SK-N-SH (cell line): ENCODE measurements at regions not wholly inside any gene's neighbourhood (a gene's known extent, or its start where the extent isn't known, plus 50 kb on each side); places are given as distances from the start of the nearest gene placed in this dataset.
A peak's percentile ranks its signal among the peaks of the same experiment; 100 is the strongest.

ENCODE experiments used
- CTCF ChIA-PET: fragments of 300-600, 350-600 bp; formaldehyde crosslinking; extraction: SDS; loops from one replicate; lab custom pipeline; 2021; lab: Yijun Ruan, JAX
- POLR2A ChIA-PET: fragments of 350-600 bp; sonication (Branson Sonifier 250); formaldehyde crosslinking; extraction: SDS; loops from one replicate; lab custom pipeline; 2020; ENCODE audit warnings: antibody characterized with exemption, inconsistent platforms; lab: Yijun Ruan, JAX
- DNase-seq: peaks from one replicate; pipeline ENCODE4 v3.0.0; 2012
- H2AFZ ChIP-seq: fragments of 200-600 bp; sonication (generic); 2 replicates; pipeline ENCODE4 v1.8.1; 2016; ENCODE audit warnings: antibody characterized with exemption, mild to moderate bottlenecking, low read depth
- H3F3A ChIP-seq: fragments of 200-600 bp; sonication (generic); replicated peaks from 2 replicates; pipeline ENCODE3; 2016; ENCODE audit warnings: antibody characterized with exemption, mild to moderate bottlenecking; ENCODE audit not compliant: insufficient read depth
- H3K27ac ChIP-seq, 2 experiments: fragments of 200-500 bp in 1 of 2; fragments of 200-600 bp in 1 of 2; sonication (Bioruptor generic) in 1 of 2; sonication (generic), shearing (Covaris generic) in 1 of 2; 2 replicates each; pipeline versions ENCODE4 v1.5.1 to v1.6.1; 2014 to 2016; ENCODE audit warnings: low read depth in 2 of 2, inconsistent platforms in 1 of 2, low read length in 1 of 2, mild to moderate bottlenecking in 1 of 2, mixed read lengths in 1 of 2
- H3K27me3 ChIP-seq: fragments of 200-600 bp; sonication (generic), shearing (Covaris generic); 2 replicates; pipeline ENCODE4 v1.6.1; 2016; ENCODE audit warnings: mixed run types; ENCODE audit not compliant: insufficient read depth
- H3K36me3 ChIP-seq, 2 experiments: fragments of 200-500 bp in 1 of 2; fragments of 200-600 bp in 1 of 2; sonication (Bioruptor generic) in 1 of 2; sonication (generic) in 1 of 2; replicated peaks in 1 of 2; 2 replicates each; pipeline versions ENCODE3 to v1.5.1; 2014 to 2016; ENCODE audit warnings: low read length in 1 of 2, mild to moderate bottlenecking in 1 of 2; ENCODE audit not compliant: insufficient read depth in 2 of 2, control insufficient read depth in 1 of 2
- H3K4me1 ChIP-seq, 2 experiments: fragments of 200-500 bp in 1 of 2; fragments of 200-600 bp in 1 of 2; sonication (Bioruptor generic) in 1 of 2; sonication (generic), shearing (Covaris generic) in 1 of 2; 2 replicates each; pipeline versions ENCODE4 v1.5.1 to v1.6.1; 2014 to 2016; ENCODE audit warnings: low read depth in 1 of 2, low read length in 1 of 2, mixed run types in 1 of 2; ENCODE audit not compliant: insufficient read depth in 2 of 2, control insufficient read depth in 1 of 2
- H3K4me2 ChIP-seq: fragments of 200-600 bp; sonication (generic), shearing (Covaris generic); 2 replicates; pipeline ENCODE4 v1.6.1; 2017; ENCODE audit warnings: mixed run types
- H3K4me3 ChIP-seq, 2 experiments: fragments of 200-500 bp in 1 of 2; fragments of 200-600 bp in 1 of 2; sonication (Bioruptor generic) in 1 of 2; sonication (generic), shearing (Covaris generic) in 1 of 2; 2 replicates each; pipeline versions ENCODE4 v1.5.1 to v1.8.1; 2014 to 2016; ENCODE audit warnings: low read depth in 2 of 2, inconsistent platforms in 1 of 2, low read length in 1 of 2, mild to moderate bottlenecking in 1 of 2, mixed read lengths in 1 of 2, moderate library complexity in 1 of 2
- H3K79me2 ChIP-seq: fragments of 200-600 bp; sonication (generic); 2 replicates; pipeline ENCODE4 v1.8.1; 2017; ENCODE audit warnings: mild to moderate bottlenecking; ENCODE audit not compliant: insufficient read depth
- H3K9ac ChIP-seq: fragments of 200-600 bp; sonication (generic); 2 replicates; pipeline ENCODE4 v1.6.1; 2017; ENCODE audit warnings: mixed run types
- H3K9me2 ChIP-seq: fragments of 200-600 bp; sonication (generic); 2 replicates; pipeline ENCODE4 v1.6.1; 2017; ENCODE audit warnings: mixed run types
- H3K9me3 ChIP-seq: fragments of 200-600 bp; sonication (generic); 2 replicates; pipeline ENCODE4 v1.6.1; 2017; ENCODE audit warnings: mixed run types, mild to moderate bottlenecking, moderate library complexity
- H4K20me1 ChIP-seq: fragments of 200-600 bp; sonication (generic); 2 replicates; pipeline ENCODE4 v1.6.1; 2017; ENCODE audit warnings: mild to moderate bottlenecking, mixed run types; ENCODE audit not compliant: insufficient read depth
- CTCF ChIP-seq: fragments of 200-600 bp; sonication (generic); IDR thresholded peaks from 2 replicates; pipeline ENCODE4 v1.6.1; 2017; ENCODE audit warnings: antibody characterized with exemption, mild to moderate bottlenecking, moderate library complexity
- ELF1 ChIP-seq: IDR thresholded peaks from 2 replicates; pipeline ENCODE4 v1.4.0; 2012
- EZH2phosphoT487 ChIP-seq: fragments of 200-600 bp; sonication (generic); IDR thresholded peaks from 2 replicates; pipeline ENCODE4 v1.6.1; 2017; ENCODE audit warnings: low read depth, mixed run types, mild to moderate bottlenecking, antibody characterized with exemption, moderate library complexity, borderline replicate concordance
- FOSL2 ChIP-seq: IDR thresholded peaks from 2 replicates; pipeline ENCODE4 v1.4.0; 2012; ENCODE audit warnings: low read depth, mild to moderate bottlenecking, moderate library complexity, borderline replicate concordance
- FOXJ3 ChIP-seq: sonication (generic); formaldehyde crosslinking; IDR thresholded peaks from 2 replicates; pipeline ENCODE4 v1.5.1; 2020; ENCODE audit warnings: mild to moderate bottlenecking, missing genetic modification reagents
- GATA2 ChIP-seq: sonication (generic); formaldehyde crosslinking; IDR thresholded peaks from 2 replicates; pipeline ENCODE4 v1.5.0; 2020; ENCODE audit warnings: mild to moderate bottlenecking, missing genetic modification reagents
- JUND ChIP-seq: IDR thresholded peaks from 2 replicates; pipeline ENCODE4 v1.4.0; 2012
- MEF2A ChIP-seq: IDR thresholded peaks from 2 replicates; pipeline ENCODE4 v1.4.0; 2012; ENCODE audit warnings: low read depth, borderline replicate concordance
- MXI1 ChIP-seq: IDR thresholded peaks from 2 replicates; pipeline ENCODE4 v1.6.1; 2012; ENCODE audit warnings: mild to moderate bottlenecking, low read depth, low read length, improper control_type of control experiment
- NRF1 ChIP-seq: IDR thresholded peaks from 2 replicates; pipeline ENCODE4 v1.6.1; 2012; ENCODE audit warnings: low read depth, mild to moderate bottlenecking, low read length
- PBX3 ChIP-seq: IDR thresholded peaks from 2 replicates; pipeline ENCODE4; 2012
- RAD21 ChIP-seq: IDR thresholded peaks from 2 replicates; pipeline ENCODE4 v1.6.1; 2012; ENCODE audit warnings: mild to moderate bottlenecking, low read length
- RXRA ChIP-seq: IDR thresholded peaks from 2 replicates; pipeline ENCODE4 v1.4.0; 2012; ENCODE audit warnings: low read depth, mild to moderate bottlenecking, borderline replicate concordance
- TAF1 ChIP-seq: IDR thresholded peaks from 2 replicates; pipeline ENCODE4 v1.6.1; 2012; ENCODE audit warnings: low read depth, mild to moderate bottlenecking, low read length, moderate library complexity, borderline replicate concordance
- USF1 ChIP-seq: IDR thresholded peaks from 2 replicates; pipeline ENCODE4 v1.4.0; 2012; ENCODE audit warnings: low read depth, borderline replicate concordance
- ZBTB33 ChIP-seq: IDR thresholded peaks from 2 replicates; pipeline ENCODE4 v1.4.0; 2012; ENCODE audit warnings: low read depth, borderline replicate concordance
- WGBS: methylation state at CpG from one replicate; pipeline ENCODE4 v1.1.6; 2017; ENCODE audit warnings: low lambda C conversion rate; 5-methylcytosine and 5-hydroxymethylcytosine counted together

- H3K4me3 ChIP-seq = no peak overlapping the region
- 100% methylated on average over 1 of the region's 1 CpG for WGBS
- no peak overlapping the region for H3K9ac ChIP-seq
- DNase-seq = no peak
- no peaks in the 10 kb centered on the region for H4K20me1 ChIP-seq
- H3K9me2 ChIP-seq = no peaks in the 10 kb centered on the region
- no peaks in the 10 kb centered on the region for H3K36me3 ChIP-seq
- CTCF ChIA-PET = interaction anchor here (0.7 to 7.8 kb wide), 3 partner anchors 9 to 38 kb away, joined by 3 to 42 read pairs (median 3); no protein-coding TSS in a partner anchor
- H3K4me2 ChIP-seq = no peak overlapping the region
- peaks cover 46% of the 10 kb centered on the region for H3F3A ChIP-seq
- peaks cover 11 to 67% of the 10 kb centered on the region in 2 experiments for H3K4me1 ChIP-seq
- H3K9me3 ChIP-seq = no peaks in the 10 kb centered on the region
- no peaks in the 10 kb centered on the region for H3K27me3 ChIP-seq
- TF ChIP-seq TAF1 (no peak), FOXJ3 (CRISPR knock-in tag) (no peak), RAD21 (no peak), NRF1 (no peak), RXRA (no peak), FOSL2 (no peak), MXI1 (no peak), MEF2A (no peak), JUND (no peak), ELF1 (no peak), GATA2 (no peak), EZH2phosphoT487 (no peak), CTCF (no peak), USF1 (no peak), ZBTB33 (no peak), PBX3 (no peak)
- no peak overlapping the region for H2AFZ ChIP-seq
- peaks cover 23% of the 10 kb centered on the region for H3K79me2 ChIP-seq
- POLR2A ChIA-PET = no interaction called here
- peak overlapping the region in 1 of 2 experiments; percentile 80; a peak in 1 of 4 replicates for H3K27ac ChIP-seq
These were observed 89.6 kb upstream of the BEND6 start for GRCh38 chr6:56865081-56865875.
